ENCODE measurements at regions not wholly inside any gene's neighbourhood (a gene's known extent, or its start where the extent isn't known, plus 50 kb on each side); places are given as distances from the start of the nearest gene placed in this dataset.

GRCh38 chr18:41600693-41601391 is 354.2 kb upstream of the PIK3C3 start:
- TF ChIP-seq CTCF (IDR thresholded peaks at IDR 0.05; ENCODE audit: extremely low read depth, insufficient read depth, missing control alignments): no peak
- in situ Hi-C loops (cut with MboI; ENCODE audit: low pct_unique_long_range_greater_than_20kb, low sequenced_read_pairs, unreplicated experiment): no loop called here
- DNase-seq (ENCODE audit: low spot score): no peak

- no peak for TF ChIP-seq CTCF (IDR thresholded peaks at IDR 0.05; ENCODE audit: extremely low read depth, insufficient read depth, missing control alignments)
- no peak for DNase-seq (ENCODE audit: low spot score)
- in situ Hi-C loops (cut with MboI; ENCODE audit: low pct_unique_long_range_greater_than_20kb, low sequenced_read_pairs, unreplicated experiment): no loop called here
Measured at GRCh38 chr18:41599466-41599865, 355.6 kb upstream of the PIK3C3 start.

GRCh38 chr18:41594582-41594981 is 360.5 kb upstream of the PIK3C3 start:
- TF ChIP-seq CTCF (IDR thresholded peaks at IDR 0.05; ENCODE audit: extremely low read depth, insufficient read depth, missing control alignments): no peak
- in situ Hi-C loops (cut with MboI; ENCODE audit: low pct_unique_long_range_greater_than_20kb, low sequenced_read_pairs, unreplicated experiment): no loop called here
- DNase-seq (ENCODE audit: low spot score): no peak

GRCh38 chr18:41593171-41593675 is 361.8 kb upstream of the PIK3C3 start:
- in situ Hi-C loops (cut with MboI; ENCODE audit: low pct_unique_long_range_greater_than_20kb, low sequenced_read_pairs, unreplicated experiment): no loop called here
- TF ChIP-seq CTCF (IDR thresholded peaks at IDR 0.05; ENCODE audit: extremely low read depth, insufficient read depth, missing control alignments): no peak

GRCh38 chr18:41587976-41588375 is 367.1 kb upstream of the PIK3C3 start:
- no peak for DNase-seq (ENCODE audit: low spot score)
- in situ Hi-C loops (cut with MboI; ENCODE audit: low pct_unique_long_range_greater_than_20kb, low sequenced_read_pairs, unreplicated experiment): no loop called here
- no peak for TF ChIP-seq CTCF (IDR thresholded peaks at IDR 0.05; ENCODE audit: extremely low read depth, insufficient read depth, missing control alignments)

More at GRCh38 chr18:41593171-41593675, 361.8 kb upstream of the PIK3C3 start:
- no peak for DNase-seq (ENCODE audit: low spot score)

- DNase-seq (ENCODE audit: low spot score): no peak
- TF ChIP-seq CTCF (IDR thresholded peaks at IDR 0.05; ENCODE audit: extremely low read depth, insufficient read depth, missing control alignments): no peak
- in situ Hi-C loops (cut with MboI; ENCODE audit: low pct_unique_long_range_greater_than_20kb, low sequenced_read_pairs, unreplicated experiment): no loop called here
Measured at GRCh38 chr18:41585512-41585911, 369.5 kb upstream of the PIK3C3 start.
